ENCODE measurements at regions not wholly inside any gene's neighbourhood (a gene's known extent, or its start where the extent isn't known, plus 50 kb on each side); places are given as distances from the start of the nearest gene placed in this dataset.

DNA sequence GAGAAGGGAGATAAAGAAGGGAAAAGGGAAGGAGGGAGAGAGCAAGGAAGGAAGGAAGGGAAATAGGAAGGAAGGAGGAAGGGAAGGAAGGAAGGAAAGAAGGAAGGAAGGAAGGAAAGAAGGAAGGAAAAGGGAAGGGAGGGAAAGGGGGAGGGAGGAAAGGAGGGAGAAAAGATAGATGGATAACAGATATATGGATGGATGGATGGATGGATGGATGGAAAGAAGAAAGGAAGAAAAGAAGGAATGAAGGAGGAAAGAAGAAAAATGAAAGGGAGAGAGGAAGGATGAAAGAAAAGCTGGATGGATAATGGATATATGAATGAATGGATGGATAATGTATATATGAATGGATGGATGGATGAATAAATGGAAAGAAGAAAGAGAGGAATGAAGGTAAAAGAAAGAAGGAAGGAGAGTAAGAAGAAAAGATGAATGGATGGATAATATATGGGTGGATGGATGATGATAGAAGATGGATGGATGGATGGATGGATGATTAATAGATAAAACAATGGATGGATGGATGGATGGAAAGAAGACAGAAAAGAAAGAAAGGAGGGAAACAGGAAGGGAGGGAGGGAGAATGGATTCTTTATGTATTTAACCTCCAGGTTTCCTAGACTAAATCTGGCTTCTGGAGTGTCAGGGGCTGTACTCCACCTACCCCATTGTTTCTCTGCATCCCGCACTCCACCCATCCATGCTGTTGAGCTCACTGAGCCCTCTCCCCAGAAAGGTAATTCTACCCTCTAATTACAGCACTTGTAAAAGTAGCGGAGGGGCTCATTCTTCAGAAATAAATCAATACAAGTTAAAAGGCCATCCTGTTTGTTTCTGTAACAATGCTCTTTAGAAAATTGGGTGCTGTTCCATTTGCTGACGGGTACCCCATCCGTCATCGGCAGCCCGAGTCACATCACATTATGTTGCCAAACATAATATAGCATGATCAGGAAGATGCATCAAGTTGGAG, 506.1 kb downstream of the MIAT start:
- TF ChIP-seq, protein P1, sequence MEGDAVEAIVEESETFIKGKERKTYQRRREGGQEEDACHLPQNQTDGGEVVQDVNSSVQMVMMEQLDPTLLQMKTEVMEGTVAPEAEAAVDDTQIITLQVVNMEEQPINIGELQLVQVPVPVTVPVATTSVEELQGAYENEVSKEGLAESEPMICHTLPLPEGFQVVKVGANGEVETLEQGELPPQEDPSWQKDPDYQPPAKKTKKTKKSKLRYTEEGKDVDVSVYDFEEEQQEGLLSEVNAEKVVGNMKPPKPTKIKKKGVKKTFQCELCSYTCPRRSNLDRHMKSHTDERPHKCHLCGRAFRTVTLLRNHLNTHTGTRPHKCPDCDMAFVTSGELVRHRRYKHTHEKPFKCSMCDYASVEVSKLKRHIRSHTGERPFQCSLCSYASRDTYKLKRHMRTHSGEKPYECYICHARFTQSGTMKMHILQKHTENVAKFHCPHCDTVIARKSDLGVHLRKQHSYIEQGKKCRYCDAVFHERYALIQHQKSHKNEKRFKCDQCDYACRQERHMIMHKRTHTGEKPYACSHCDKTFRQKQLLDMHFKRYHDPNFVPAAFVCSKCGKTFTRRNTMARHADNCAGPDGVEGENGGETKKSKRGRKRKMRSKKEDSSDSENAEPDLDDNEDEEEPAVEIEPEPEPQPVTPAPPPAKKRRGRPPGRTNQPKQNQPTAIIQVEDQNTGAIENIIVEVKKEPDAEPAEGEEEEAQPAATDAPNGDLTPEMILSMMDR (IDR thresholded peaks at IDR 0.05): no peak
- TF ChIP-seq POLR2A (IDR thresholded peaks at IDR 0.05): no peak

All from adrenal gland (tissue), 5 donors.